ENCODE measurements at regions not wholly inside any gene's neighbourhood (a gene's known extent, or its start where the extent isn't known, plus 50 kb on each side); places are given as distances from the start of the nearest gene placed in this dataset.

DNA sequence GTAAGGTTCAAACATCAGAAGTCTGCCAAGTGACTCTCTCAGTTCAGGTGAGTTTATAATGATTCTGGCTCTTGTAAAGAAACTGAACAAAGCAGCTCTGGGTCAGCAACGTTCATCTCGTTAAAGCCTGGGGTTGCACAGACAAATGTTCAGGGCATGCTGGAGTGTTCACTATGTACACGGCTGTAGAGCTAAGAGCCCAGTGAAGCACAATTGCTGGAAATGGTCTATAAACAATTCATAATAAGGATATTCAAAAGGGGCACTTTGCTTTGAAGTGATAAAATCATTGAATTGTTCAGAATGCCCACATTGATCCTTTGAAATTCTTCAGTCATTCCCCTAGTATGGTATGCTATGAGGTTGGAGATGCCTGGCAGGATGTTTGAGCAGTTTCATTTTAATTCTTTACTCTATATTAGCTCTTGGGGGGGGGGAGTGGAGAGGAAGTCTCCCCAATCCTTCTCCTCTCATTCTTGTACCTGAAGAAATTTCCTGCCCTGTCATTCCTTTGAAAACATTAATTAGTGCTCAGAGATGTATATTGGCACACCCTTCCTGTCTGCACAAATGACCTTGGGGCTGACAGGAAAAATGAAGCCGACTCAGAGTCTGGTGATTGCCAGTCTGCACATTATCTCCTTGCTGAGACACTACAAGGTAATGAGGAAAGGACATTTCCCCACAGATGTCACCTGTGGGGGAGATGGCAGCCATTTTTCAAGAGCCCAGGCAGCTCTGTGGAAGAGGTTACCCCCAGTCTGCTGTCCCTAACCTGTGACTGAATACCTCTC, 145.5 kb downstream of the DLEU7 start:
- TF ChIP-seq, protein P1, sequence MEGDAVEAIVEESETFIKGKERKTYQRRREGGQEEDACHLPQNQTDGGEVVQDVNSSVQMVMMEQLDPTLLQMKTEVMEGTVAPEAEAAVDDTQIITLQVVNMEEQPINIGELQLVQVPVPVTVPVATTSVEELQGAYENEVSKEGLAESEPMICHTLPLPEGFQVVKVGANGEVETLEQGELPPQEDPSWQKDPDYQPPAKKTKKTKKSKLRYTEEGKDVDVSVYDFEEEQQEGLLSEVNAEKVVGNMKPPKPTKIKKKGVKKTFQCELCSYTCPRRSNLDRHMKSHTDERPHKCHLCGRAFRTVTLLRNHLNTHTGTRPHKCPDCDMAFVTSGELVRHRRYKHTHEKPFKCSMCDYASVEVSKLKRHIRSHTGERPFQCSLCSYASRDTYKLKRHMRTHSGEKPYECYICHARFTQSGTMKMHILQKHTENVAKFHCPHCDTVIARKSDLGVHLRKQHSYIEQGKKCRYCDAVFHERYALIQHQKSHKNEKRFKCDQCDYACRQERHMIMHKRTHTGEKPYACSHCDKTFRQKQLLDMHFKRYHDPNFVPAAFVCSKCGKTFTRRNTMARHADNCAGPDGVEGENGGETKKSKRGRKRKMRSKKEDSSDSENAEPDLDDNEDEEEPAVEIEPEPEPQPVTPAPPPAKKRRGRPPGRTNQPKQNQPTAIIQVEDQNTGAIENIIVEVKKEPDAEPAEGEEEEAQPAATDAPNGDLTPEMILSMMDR (IDR thresholded peaks at IDR 0.05; ENCODE audit: borderline replicate concordance, insufficient read depth, low read depth, low read length): no peak
- no peak overlapping the region for H3K4me3 ChIP-seq (ENCODE audit: low read depth, low read length)

DNA sequence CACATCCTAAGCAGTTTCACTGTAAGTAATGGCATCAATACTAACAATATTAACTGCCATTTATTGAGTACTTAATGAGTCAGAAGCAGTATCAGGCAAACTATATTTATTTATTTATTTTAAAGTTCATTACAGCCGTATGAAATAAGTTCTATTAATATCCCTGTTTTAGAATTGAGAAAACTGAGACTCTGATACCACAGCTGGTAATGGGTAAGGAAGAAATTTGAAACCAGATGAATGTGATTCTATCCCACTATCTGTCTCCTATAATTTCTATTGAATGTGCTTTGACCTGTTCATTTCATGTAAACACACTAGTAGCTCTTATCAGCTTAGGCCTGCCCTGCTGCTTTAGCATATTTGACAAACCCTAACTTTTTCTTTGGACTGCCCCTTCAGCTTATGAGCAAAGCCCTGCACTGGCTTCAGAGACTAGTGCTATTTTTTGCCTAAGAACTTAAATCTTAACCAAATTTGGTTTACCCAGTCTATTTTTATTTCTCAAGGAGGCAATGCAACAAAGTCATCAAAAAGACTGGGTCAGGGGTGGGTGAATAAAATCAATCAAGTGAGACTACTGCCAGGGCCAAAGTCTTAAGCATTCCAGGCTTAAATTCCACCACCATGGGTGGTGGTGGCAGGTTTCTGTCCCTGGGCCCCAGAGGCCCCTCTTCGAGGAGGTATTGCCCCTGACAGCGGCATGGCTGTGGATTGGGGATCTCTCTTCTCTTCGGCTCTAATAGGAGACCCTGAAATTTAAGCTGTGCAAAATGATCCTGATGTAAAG, 143.4 kb downstream of the DLEU7 start:
- TF ChIP-seq, protein P1 (IDR thresholded peaks at IDR 0.05; ENCODE audit: borderline replicate concordance, insufficient read depth, low read depth, low read length): no peak
- H3K4me3 ChIP-seq (ENCODE audit: low read depth, low read length): no peak overlapping the region

DNA sequence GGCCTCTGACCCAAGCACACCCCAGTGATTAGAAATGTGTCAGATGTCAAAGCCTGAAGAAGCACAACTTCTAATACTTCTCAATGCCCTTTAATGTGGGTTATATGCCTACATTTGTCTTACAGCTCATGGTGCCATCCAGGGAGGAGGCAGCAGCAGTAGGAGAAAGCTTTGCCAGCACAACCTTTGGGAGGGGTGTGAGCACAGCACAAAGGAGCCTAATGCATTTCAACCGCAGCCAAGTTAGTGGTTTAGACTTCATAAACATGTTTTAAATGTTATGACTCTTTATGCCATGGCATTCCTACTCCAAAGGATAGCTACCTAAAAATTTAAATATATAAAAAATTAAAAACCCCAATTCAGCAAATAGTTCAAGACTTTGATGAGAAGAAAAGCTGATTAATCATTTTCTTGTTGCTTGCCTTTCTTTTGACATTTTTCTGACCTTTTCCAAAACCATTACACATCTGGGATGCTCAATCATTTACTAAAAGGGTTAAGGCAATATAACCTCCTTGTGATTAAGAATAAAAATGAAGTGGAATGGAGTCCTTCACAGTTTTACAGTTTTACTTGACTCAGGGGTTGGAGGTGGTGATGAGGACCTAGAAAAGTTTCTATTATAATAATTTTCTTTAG, 142.7 kb downstream of the DLEU7 start:
- TF ChIP-seq, protein P1 (IDR thresholded peaks at IDR 0.05; ENCODE audit: borderline replicate concordance, insufficient read depth, low read depth, low read length): no peak

DNA sequence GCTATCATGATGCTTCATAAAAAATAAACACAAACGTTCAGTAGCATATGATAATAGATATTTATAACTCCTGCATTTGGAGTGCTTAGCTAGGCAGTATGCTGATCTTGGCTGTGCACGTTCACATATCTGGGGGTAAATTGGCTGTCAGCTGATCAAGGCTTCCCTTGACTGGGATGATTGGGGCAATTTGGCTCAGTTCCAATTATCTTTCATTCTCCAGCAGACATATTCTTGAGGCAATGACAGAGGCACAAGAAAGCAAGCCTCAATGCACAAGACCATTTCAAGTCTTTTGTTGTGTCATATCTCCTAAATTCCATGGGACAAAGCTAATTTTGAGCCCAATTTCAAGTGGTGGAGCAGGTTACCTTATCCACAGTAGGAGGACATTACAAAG, 142.0 kb downstream of the DLEU7 start:
- TF ChIP-seq, protein P1 (IDR thresholded peaks at IDR 0.05; ENCODE audit: borderline replicate concordance, insufficient read depth, low read depth, low read length): no peak
- no peak overlapping the region for H3K4me3 ChIP-seq (ENCODE audit: low read depth, low read length)

More for the DNA sequence above, 142.7 kb downstream of the DLEU7 start:
- H3K4me3 ChIP-seq (ENCODE audit: low read depth, low read length): no peak overlapping the region

DNA sequence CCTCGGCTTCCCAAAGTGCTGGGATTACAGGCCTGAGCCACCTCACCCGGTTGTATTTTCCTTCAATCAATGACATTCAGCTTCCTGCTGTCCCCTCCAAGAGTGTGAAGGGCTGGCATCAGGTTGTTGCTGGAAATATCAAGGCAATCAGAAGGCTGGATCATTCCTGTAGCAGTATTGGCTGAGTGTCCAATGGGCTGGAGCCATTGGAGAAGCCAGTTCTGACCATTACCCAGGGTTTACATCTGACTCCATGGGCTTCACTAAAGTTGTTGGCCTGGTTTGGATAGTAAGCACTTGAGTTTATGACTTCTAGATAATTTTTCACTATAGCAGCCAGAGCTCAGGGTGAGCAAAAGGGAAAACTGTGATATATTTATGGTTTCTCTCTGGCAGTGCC, 137.0 kb downstream of the DLEU7 start:
- TF ChIP-seq, protein P1 (IDR thresholded peaks at IDR 0.05; ENCODE audit: borderline replicate concordance, insufficient read depth, low read depth, low read length): no peak
- no peak overlapping the region for H3K4me3 ChIP-seq (ENCODE audit: low read depth, low read length)

DNA sequence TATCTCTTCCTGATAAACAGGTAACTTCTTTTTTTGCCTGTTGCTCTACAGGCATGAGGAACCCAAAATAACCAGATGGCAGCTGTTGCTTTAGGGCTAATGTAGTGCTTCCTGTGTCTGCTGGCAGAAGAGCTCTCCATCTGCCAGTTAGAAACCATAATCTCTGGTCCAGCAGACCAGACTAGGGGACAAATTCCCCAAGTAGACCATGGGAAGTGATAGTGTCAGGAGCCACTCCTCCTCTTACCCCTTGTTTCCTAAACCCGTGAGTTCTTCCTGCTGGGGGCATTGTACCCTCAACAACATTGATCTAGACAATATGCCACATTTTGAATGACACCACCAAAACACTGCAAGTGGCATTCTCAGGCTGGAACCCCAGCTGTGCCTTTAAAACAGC, 135.9 kb downstream of the DLEU7 start:
- H3K4me3 ChIP-seq (ENCODE audit: low read depth, low read length): no peak overlapping the region
- TF ChIP-seq, protein P1 (IDR thresholded peaks at IDR 0.05; ENCODE audit: borderline replicate concordance, insufficient read depth, low read depth, low read length): no peak
